B cell (primary cell): ENCODE measurements at regions not wholly inside any gene's neighbourhood (a gene's known extent, or its start where the extent isn't known, plus 50 kb on each side); places are given as distances from the start of the nearest gene placed in this dataset.

Experiments
- ATAC-seq: fragments of 200-7000 bp; cut with Tn5 transposase; one replicate; pipeline ENCODE4 v1.10.0; 2021; ENCODE audit warnings: low read depth, mild to moderate bottlenecking, moderate number of reproducible peaks, moderate library complexity
- CTCF ChIA-PET: fragments of 350-600 bp; sonication (Branson Sonifier 250); formaldehyde crosslinking; loops from one replicate; lab custom pipeline; 2021; ENCODE audit warnings: antibody characterized with exemption, inconsistent platforms; lab: Charles Lee
- POLR2A ChIA-PET: fragments of 350-600 bp; sonication (Branson Sonifier 250); formaldehyde crosslinking; loops from one replicate; lab custom pipeline; 2021; ENCODE audit warnings: antibody characterized with exemption; lab: Charles Lee
- DNase-seq: peaks from one replicate; pipeline ENCODE4 v3.0.0; 2013
- H2AFZ ChIP-seq: 2 replicates; pipeline ENCODE4 v1.6.1; 2012; ENCODE audit warnings: mild to moderate bottlenecking, low read depth, low read length; ENCODE audit not compliant: insufficient read depth, poor library complexity, severe bottlenecking
- H3K27ac ChIP-seq, 2 donors: 1 replicate in 1 of 2; 2 replicates in 1 of 2; pipeline ENCODE4 v1.5.1; 2012 to 2013; ENCODE audit warnings: low read length in 2 of 2, mild to moderate bottlenecking in 2 of 2, moderate library complexity in 1 of 2
- H3K27me3 ChIP-seq, 4 experiments: fragments of 200-600 bp in 1 of 4; sonication (generic) in 1 of 4; replicated peaks in 1 of 4; 1 replicate in 2 of 4; 2 replicates in 2 of 4; pipeline versions ENCODE4 v1.6.1 to v1.7.0; 2013 to 2016; ENCODE audit warnings: low read length in 3 of 4, mild to moderate bottlenecking in 2 of 4, mixed read lengths in 1 of 4, moderate library complexity in 1 of 4; ENCODE audit not compliant: insufficient read depth in 4 of 4, control insufficient read depth in 3 of 4; ENCODE audit errors: control extremely low read depth in 1 of 4
- H3K36me3 ChIP-seq, 2 experiments: replicated peaks in 1 of 2; 1 replicate in 1 of 2; 2 replicates in 1 of 2; pipeline versions ENCODE4 v1.6.1 to v1.7.1; 2013; ENCODE audit warnings: low read length in 1 of 2; ENCODE audit not compliant: insufficient read depth in 2 of 2, control insufficient read depth in 1 of 2; ENCODE audit errors: control extremely low read depth in 1 of 2, extremely low read depth in 1 of 2
- H3K4me1 ChIP-seq, 2 donors: fragments of 200-600 bp in 1 of 2; sonication (generic) in 1 of 2; 1 replicate in 1 of 2; 2 replicates in 1 of 2; pipeline versions ENCODE4 v1.5.1 to v1.6.1; 2013 to 2017; ENCODE audit warnings: low read length in 2 of 2; ENCODE audit not compliant: control insufficient read depth in 2 of 2, insufficient read depth in 2 of 2
- H3K4me2 ChIP-seq: replicated peaks from 2 replicates; pipeline ENCODE3; 2012; ENCODE audit warnings: mild to moderate bottlenecking, low read depth, low read length; ENCODE audit not compliant: poor library complexity, severe bottlenecking
- H3K4me3 ChIP-seq, 5 experiments: fragments of 200-600 bp in 1 of 5; sonication (generic) in 1 of 5; 1 replicate in 3 of 5; 2 replicates in 2 of 5; pipeline versions ENCODE4 v1.5.1 to v1.7.0; 2011 to 2016; ENCODE audit warnings: low read length in 4 of 5, mild to moderate bottlenecking in 4 of 5, low read depth in 2 of 5, control low read depth in 1 of 5, moderate library complexity in 1 of 5; ENCODE audit not compliant: insufficient read depth in 1 of 5; ENCODE audit errors: control extremely low read depth in 1 of 5, extremely low read depth in 1 of 5
- H3K79me2 ChIP-seq: fragments of 200-600 bp; sonication (generic); one replicate; pipeline ENCODE4 v1.6.0; 2016; ENCODE audit warnings: low read length; ENCODE audit not compliant: control insufficient read depth, insufficient read depth
- H3K9ac ChIP-seq: fragments of 200-600 bp; sonication (generic); 2 replicates; pipeline ENCODE4 v1.6.1; 2017; ENCODE audit warnings: mild to moderate bottlenecking, low read length, moderate library complexity
- H3K9me3 ChIP-seq, 3 donors: one replicate each; pipeline versions ENCODE4 v1.6.1 to v1.7.1; 2013; ENCODE audit warnings: low read length in 2 of 3; ENCODE audit not compliant: control insufficient read depth in 2 of 3, insufficient read depth in 1 of 3; ENCODE audit errors: control extremely low read depth in 1 of 3
- H4K20me1 ChIP-seq: 2 replicates; pipeline ENCODE4 v1.6.0; 2012; ENCODE audit warnings: mild to moderate bottlenecking, low read length; ENCODE audit not compliant: insufficient read depth, control insufficient read depth, poor library complexity, severe bottlenecking
- H3K27ac Mint-ChIP-seq: one replicate; pipeline ENCODE4 v1.8.0; 2021; ENCODE audit warnings: mixed read lengths
- H3K27me3 Mint-ChIP-seq: one replicate; pipeline ENCODE4 v1.8.0; 2021; ENCODE audit warnings: mixed read lengths
- H3K4me1 Mint-ChIP-seq: one replicate; pipeline ENCODE4 v1.8.0; 2021; ENCODE audit warnings: mixed read lengths
- H3K4me3 Mint-ChIP-seq: one replicate; pipeline ENCODE4 v1.8.0; 2021; ENCODE audit warnings: mixed read lengths
- H3K9me3 Mint-ChIP-seq: one replicate; pipeline ENCODE4 v1.8.0; 2022; ENCODE audit warnings: mixed read lengths; ENCODE audit not compliant: insufficient read depth
- CTCF ChIP-seq: fragments of 200-600 bp; IDR thresholded peaks from one replicate; pipeline ENCODE4 v1.8.0; 2022; ENCODE audit warnings: antibody characterized with exemption, mild to moderate bottlenecking
- EZH2 ChIP-seq: IDR thresholded peaks from 2 replicates; pipeline ENCODE4 v1.6.1; 2012; ENCODE audit warnings: borderline replicate concordance, low read depth, mild to moderate bottlenecking, moderate library complexity, low read length; ENCODE audit not compliant: insufficient read depth, poor library complexity, severe bottlenecking
- WGBS: methylation state at CpG from one replicate; pipeline ENCODE4 v1.1.5; 2013; ENCODE audit warnings: missing lambda C conversion rate; ENCODE audit not compliant: insufficient coverage; 5-methylcytosine and 5-hydroxymethylcytosine counted together
- intact Hi-C: fragments of 100-400 bp; cut with micrococcal nuclease; formaldehyde crosslinking; loops from one replicate; pipeline ENCODE4 v1.10.0; 2022

- Mint-ChIP-seq H3K27me3 (no peaks in the 10 kb centered on the region), H3K27ac (no peak overlapping the region), H3K4me3 (no peak overlapping the region), H3K9me3 (no peaks in the 10 kb centered on the region), H3K4me1 (no peaks in the 10 kb centered on the region)
- Histone ChIP-seq H4K20me1 (no peaks in the 10 kb centered on the region), H3K9ac (no peak overlapping the region), H2AFZ (no peak overlapping the region), H3K27me3 (no peaks in the 10 kb centered on the region), H3K4me2 (no peak overlapping the region), H3K79me2 (no peaks in the 10 kb centered on the region), H3K4me3 (no peak overlapping the region), H3K9me3 (peaks cover 0 to 3% (median 0%) of the 10 kb centered on the region in 3 donors), H3K4me1 (no peaks in the 10 kb centered on the region), H3K27ac (no peak overlapping the region), H3K36me3 (no peaks in the 10 kb centered on the region)
- no peak for ATAC-seq
- POLR2A ChIA-PET = no interaction called here
- intact Hi-C loops = no loop called here
- no peak for TF ChIP-seq CTCF
- TF ChIP-seq EZH2 = no peak
- no peak for DNase-seq
- CTCF ChIA-PET = no interaction called here
Observed at GRCh38 chr1:217238945-217239344, 391.9 kb downstream of the GPATCH2 start.

GRCh38 chr1:217230412-217230811 is 400.5 kb downstream of the GPATCH2 start:
- DNase-seq = no peak
- Histone ChIP-seq H3K79me2 (no peaks in the 10 kb centered on the region), H3K27ac (no peak overlapping the region), H3K4me1 (no peaks in the 10 kb centered on the region), H2AFZ (no peak overlapping the region), H4K20me1 (no peaks in the 10 kb centered on the region), H3K9me3 (no peaks in the 10 kb centered on the region), H3K4me3 (no peak overlapping the region), H3K9ac (no peak overlapping the region), H3K36me3 (no peaks in the 10 kb centered on the region), H3K4me2 (no peak overlapping the region), H3K27me3 (no peaks in the 10 kb centered on the region)
- H3K4me1 Mint-ChIP-seq = no peaks in the 10 kb centered on the region
- TF ChIP-seq CTCF (no peak), EZH2 (no peak)
- intact Hi-C loops = no loop called here
- WGBS = 51% methylated on average over 2 of the region's 2 CpGs
- H3K27me3 Mint-ChIP-seq = no peaks in the 10 kb centered on the region
- no peak overlapping the region for H3K4me3 Mint-ChIP-seq
- ChIA-PET CTCF (no interaction called here), POLR2A (no interaction called here)
- no peaks in the 10 kb centered on the region for H3K9me3 Mint-ChIP-seq
- H3K27ac Mint-ChIP-seq = no peak overlapping the region
- ATAC-seq = no peak
